ENCODE measurements at regions not wholly inside any gene's neighbourhood (a gene's known extent, or its start where the extent isn't known, plus 50 kb on each side); places are given as distances from the start of the nearest gene placed in this dataset.

- no peak for TF ChIP-seq CTCF (conservative IDR thresholded peaks at IDR 0.05 in 1 of 2, IDR thresholded peaks at IDR 0.05 in 1 of 2; ENCODE audit: low read depth in 1 of 2, low read length in 2 of 2)
- TF ChIP-seq EZH2 (IDR thresholded peaks at IDR 0.05; ENCODE audit: low read length, missing control alignments): no peak
Observed at GRCh38 chr11:134765565-134765964, 353.5 kb upstream of the B3GAT1 start.
